ENCODE measurements at regions not wholly inside any gene's neighbourhood (a gene's known extent, or its start where the extent isn't known, plus 50 kb on each side); places are given as distances from the start of the nearest gene placed in this dataset.
"Not testable (repeated sequence)": the region's sequence is repeated elsewhere in the genome, so short reads cannot be mapped to it uniquely, and the experiment has no call there.

- not testable (repeated sequence) for H3K4me3 ChIP-seq (ENCODE audit: low read length); H3K4me1 ChIP-seq (ENCODE audit: insufficient read depth, low read length); H3K27me3 ChIP-seq (ENCODE audit: insufficient read depth, low read length); H3K36me3 ChIP-seq (ENCODE audit: insufficient read depth, low read depth, low read length); H3K9me3 ChIP-seq (ENCODE audit: insufficient read depth, low read depth, low read length); H3K27ac ChIP-seq (ENCODE audit: low read length); H3K9ac ChIP-seq (ENCODE audit: low read depth, low read length)
These were observed 611.5 kb downstream of the COL12A1 start for GRCh38 chr6:74594350-74594749.

- Histone ChIP-seq H3K9me3 (ENCODE audit: insufficient read depth, low read depth, low read length) (no peaks in the 10 kb centered on the region), H3K27ac (ENCODE audit: low read length) (no peak overlapping the region), H3K9ac (ENCODE audit: low read depth, low read length) (no peak overlapping the region), H3K27me3 (ENCODE audit: insufficient read depth, low read length) (no peaks in the 10 kb centered on the region), H3K36me3 (ENCODE audit: insufficient read depth, low read depth, low read length) (no peaks in the 10 kb centered on the region), H3K4me3 (ENCODE audit: low read length) (no peak overlapping the region), H3K4me1 (ENCODE audit: insufficient read depth, low read length) (no peaks in the 10 kb centered on the region)
These were observed 617.6 kb downstream of the COL12A1 start for GRCh38 chr6:74588094-74588832.

GRCh38 chr6:74587386-74587785 is 618.5 kb downstream of the COL12A1 start:
- Histone ChIP-seq H3K27me3 (ENCODE audit: insufficient read depth, low read length) (no peaks in the 10 kb centered on the region), H3K27ac (ENCODE audit: low read length) (no peak overlapping the region), H3K36me3 (ENCODE audit: insufficient read depth, low read depth, low read length) (no peaks in the 10 kb centered on the region)

GRCh38 chr6:74585753-74586152 is 620.1 kb downstream of the COL12A1 start:
- Histone ChIP-seq H3K27me3 (ENCODE audit: insufficient read depth, low read length) (no peaks in the 10 kb centered on the region), H3K9me3 (ENCODE audit: insufficient read depth, low read depth, low read length) (no peaks in the 10 kb centered on the region), H3K27ac (ENCODE audit: low read length) (no peak overlapping the region), H3K4me1 (ENCODE audit: insufficient read depth, low read length) (no peaks in the 10 kb centered on the region), H3K36me3 (ENCODE audit: insufficient read depth, low read depth, low read length) (no peaks in the 10 kb centered on the region), H3K9ac (ENCODE audit: low read depth, low read length) (no peak overlapping the region), H3K4me3 (ENCODE audit: low read length) (no peak overlapping the region)

More at GRCh38 chr6:74587386-74587785, 618.5 kb downstream of the COL12A1 start:
- Histone ChIP-seq H3K4me1 (ENCODE audit: insufficient read depth, low read length) (no peaks in the 10 kb centered on the region), H3K9me3 (ENCODE audit: insufficient read depth, low read depth, low read length) (no peaks in the 10 kb centered on the region), H3K9ac (ENCODE audit: low read depth, low read length) (no peak overlapping the region), H3K4me3 (ENCODE audit: low read length) (no peak overlapping the region)

GRCh38 chr6:74581681-74582080 is 624.2 kb downstream of the COL12A1 start:
- no peaks in the 10 kb centered on the region for H3K27me3 ChIP-seq (ENCODE audit: insufficient read depth, low read length)
- no peaks in the 10 kb centered on the region for H3K4me1 ChIP-seq (ENCODE audit: insufficient read depth, low read length)
- no peak overlapping the region for H3K9ac ChIP-seq (ENCODE audit: low read depth, low read length)
- H3K4me3 ChIP-seq (ENCODE audit: low read length), result no peak overlapping the region
- no peak overlapping the region for H3K27ac ChIP-seq (ENCODE audit: low read length)
- no peaks in the 10 kb centered on the region for H3K9me3 ChIP-seq (ENCODE audit: insufficient read depth, low read depth, low read length)
- no peaks in the 10 kb centered on the region for H3K36me3 ChIP-seq (ENCODE audit: insufficient read depth, low read depth, low read length)

- Histone ChIP-seq H3K4me3 (ENCODE audit: low read length) (no peak overlapping the region), H3K27ac (ENCODE audit: low read length) (no peak overlapping the region), H3K4me1 (ENCODE audit: insufficient read depth, low read length) (no peaks in the 10 kb centered on the region), H3K27me3 (ENCODE audit: insufficient read depth, low read length) (no peaks in the 10 kb centered on the region), H3K9ac (ENCODE audit: low read depth, low read length) (no peak overlapping the region), H3K36me3 (ENCODE audit: insufficient read depth, low read depth, low read length) (no peaks in the 10 kb centered on the region), H3K9me3 (ENCODE audit: insufficient read depth, low read depth, low read length) (no peaks in the 10 kb centered on the region)
These were observed 626.1 kb downstream of the COL12A1 start for GRCh38 chr6:74579794-74580193.

GRCh38 chr6:74579047-74579446 is 626.8 kb downstream of the COL12A1 start:
- H3K4me1 ChIP-seq (ENCODE audit: insufficient read depth, low read length), result no peaks in the 10 kb centered on the region
- no peak overlapping the region for H3K4me3 ChIP-seq (ENCODE audit: low read length)
- no peaks in the 10 kb centered on the region for H3K36me3 ChIP-seq (ENCODE audit: insufficient read depth, low read depth, low read length)
- no peak overlapping the region for H3K27ac ChIP-seq (ENCODE audit: low read length)
- H3K9me3 ChIP-seq (ENCODE audit: insufficient read depth, low read depth, low read length), result no peaks in the 10 kb centered on the region
- no peaks in the 10 kb centered on the region for H3K27me3 ChIP-seq (ENCODE audit: insufficient read depth, low read length)
- no peak overlapping the region for H3K9ac ChIP-seq (ENCODE audit: low read depth, low read length)

GRCh38 chr6:74578339-74578738 is 627.5 kb downstream of the COL12A1 start:
- H3K4me3 ChIP-seq (ENCODE audit: low read length), result no peak overlapping the region
- H3K27me3 ChIP-seq (ENCODE audit: insufficient read depth, low read length), result no peaks in the 10 kb centered on the region
- no peaks in the 10 kb centered on the region for H3K36me3 ChIP-seq (ENCODE audit: insufficient read depth, low read depth, low read length)
- H3K9ac ChIP-seq (ENCODE audit: low read depth, low read length), result no peak overlapping the region
- no peaks in the 10 kb centered on the region for H3K4me1 ChIP-seq (ENCODE audit: insufficient read depth, low read length)
- H3K9me3 ChIP-seq (ENCODE audit: insufficient read depth, low read depth, low read length), result no peaks in the 10 kb centered on the region
- H3K27ac ChIP-seq (ENCODE audit: low read length), result no peak overlapping the region

GRCh38 chr6:74577619-74578018 is 628.2 kb downstream of the COL12A1 start:
- no peak overlapping the region for H3K4me3 ChIP-seq (ENCODE audit: low read length)
- H3K36me3 ChIP-seq (ENCODE audit: insufficient read depth, low read depth, low read length), result no peaks in the 10 kb centered on the region
- H3K27me3 ChIP-seq (ENCODE audit: insufficient read depth, low read length), result no peaks in the 10 kb centered on the region
- H3K27ac ChIP-seq (ENCODE audit: low read length), result no peak overlapping the region
- H3K9me3 ChIP-seq (ENCODE audit: insufficient read depth, low read depth, low read length), result no peaks in the 10 kb centered on the region
- no peaks in the 10 kb centered on the region for H3K4me1 ChIP-seq (ENCODE audit: insufficient read depth, low read length)
- H3K9ac ChIP-seq (ENCODE audit: low read depth, low read length), result no peak overlapping the region

GRCh38 chr6:74574794-74575193 is 631.1 kb downstream of the COL12A1 start:
- Histone ChIP-seq H3K4me1 (ENCODE audit: insufficient read depth, low read length) (no peaks in the 10 kb centered on the region), H3K9ac (ENCODE audit: low read depth, low read length) (no peak overlapping the region), H3K4me3 (ENCODE audit: low read length) (no peak overlapping the region), H3K9me3 (ENCODE audit: insufficient read depth, low read depth, low read length) (no peaks in the 10 kb centered on the region), H3K36me3 (ENCODE audit: insufficient read depth, low read depth, low read length) (no peaks in the 10 kb centered on the region), H3K27ac (ENCODE audit: low read length) (no peak overlapping the region), H3K27me3 (ENCODE audit: insufficient read depth, low read length) (no peaks in the 10 kb centered on the region)

GRCh38 chr6:74573613-74574012 is 632.2 kb downstream of the COL12A1 start:
- Histone ChIP-seq H3K9ac (ENCODE audit: low read depth, low read length) (no peak overlapping the region), H3K27me3 (ENCODE audit: insufficient read depth, low read length) (no peaks in the 10 kb centered on the region), H3K27ac (ENCODE audit: low read length) (no peak overlapping the region), H3K9me3 (ENCODE audit: insufficient read depth, low read depth, low read length) (no peaks in the 10 kb centered on the region), H3K4me1 (ENCODE audit: insufficient read depth, low read length) (no peaks in the 10 kb centered on the region), H3K36me3 (ENCODE audit: insufficient read depth, low read depth, low read length) (no peaks in the 10 kb centered on the region), H3K4me3 (ENCODE audit: low read length) (no peak overlapping the region)

GRCh38 chr6:74570044-74570443 is 635.8 kb downstream of the COL12A1 start:
- H3K9me3 ChIP-seq (ENCODE audit: insufficient read depth, low read depth, low read length), result no peaks in the 10 kb centered on the region
- no peak overlapping the region for H3K4me3 ChIP-seq (ENCODE audit: low read length)
- no peak overlapping the region for H3K27ac ChIP-seq (ENCODE audit: low read length)
- H3K4me1 ChIP-seq (ENCODE audit: insufficient read depth, low read length), result no peaks in the 10 kb centered on the region
- no peaks in the 10 kb centered on the region for H3K36me3 ChIP-seq (ENCODE audit: insufficient read depth, low read depth, low read length)
- H3K9ac ChIP-seq (ENCODE audit: low read depth, low read length), result no peak overlapping the region
- no peaks in the 10 kb centered on the region for H3K27me3 ChIP-seq (ENCODE audit: insufficient read depth, low read length)

Measured in iPS-20b (cell line).